Hematopoietic multipotent progenitor cell (in vitro differentiated cells): ENCODE measurements at regions not wholly inside any gene's neighbourhood (a gene's known extent, or its start where the extent isn't known, plus 50 kb on each side); places are given as distances from the start of the nearest gene placed in this dataset.

ENCODE experiments used
- DNase-seq, 3 donors: peaks; one replicate each; pipeline ENCODE4 v3.0.0-alpha.2; 2011 to 2015; ENCODE audit warnings: low read depth in 2 of 3, low spot score in 2 of 3

DNA sequence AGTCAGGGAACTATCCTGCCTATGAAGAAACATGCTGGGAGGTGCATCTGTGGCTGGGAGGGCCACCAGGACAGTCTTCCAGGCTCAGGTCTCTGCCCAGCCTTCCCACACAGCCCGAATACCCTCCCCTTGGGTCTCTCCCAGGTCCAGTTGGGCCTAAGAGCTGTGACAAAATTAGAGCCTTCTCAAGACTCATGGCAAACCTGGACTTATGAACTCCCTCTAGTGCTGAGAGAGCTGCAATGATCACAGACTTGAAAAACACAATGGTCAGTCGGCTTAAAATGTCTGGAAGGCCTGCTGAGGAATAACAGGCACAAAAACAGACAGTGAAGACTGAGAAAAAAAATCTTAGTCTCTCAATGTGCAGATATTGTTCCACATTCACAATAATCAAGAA lies 325.1 kb downstream of the BRINP2 start:
- DNase-seq = no peak

DNA sequence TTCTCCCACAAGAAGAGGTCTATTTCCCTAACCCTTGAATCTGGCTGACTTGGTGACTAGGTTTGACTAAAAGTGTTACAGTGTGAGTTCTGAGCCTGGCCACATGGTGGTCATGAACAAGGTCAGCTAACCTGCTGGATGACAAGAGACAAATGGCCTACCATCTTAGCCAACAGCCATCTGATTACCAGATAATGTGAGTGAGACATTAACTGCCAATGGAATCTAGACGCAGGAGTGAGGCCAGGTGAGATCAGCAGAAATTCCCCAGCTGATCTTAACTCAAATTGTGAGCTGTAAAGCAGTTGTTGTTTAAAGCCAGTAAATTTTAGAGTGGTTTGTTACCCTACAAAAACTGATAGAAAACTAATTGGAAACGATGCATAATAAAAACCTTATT lies 320.0 kb downstream of the BRINP2 start:
- DNase-seq = no peak

DNA sequence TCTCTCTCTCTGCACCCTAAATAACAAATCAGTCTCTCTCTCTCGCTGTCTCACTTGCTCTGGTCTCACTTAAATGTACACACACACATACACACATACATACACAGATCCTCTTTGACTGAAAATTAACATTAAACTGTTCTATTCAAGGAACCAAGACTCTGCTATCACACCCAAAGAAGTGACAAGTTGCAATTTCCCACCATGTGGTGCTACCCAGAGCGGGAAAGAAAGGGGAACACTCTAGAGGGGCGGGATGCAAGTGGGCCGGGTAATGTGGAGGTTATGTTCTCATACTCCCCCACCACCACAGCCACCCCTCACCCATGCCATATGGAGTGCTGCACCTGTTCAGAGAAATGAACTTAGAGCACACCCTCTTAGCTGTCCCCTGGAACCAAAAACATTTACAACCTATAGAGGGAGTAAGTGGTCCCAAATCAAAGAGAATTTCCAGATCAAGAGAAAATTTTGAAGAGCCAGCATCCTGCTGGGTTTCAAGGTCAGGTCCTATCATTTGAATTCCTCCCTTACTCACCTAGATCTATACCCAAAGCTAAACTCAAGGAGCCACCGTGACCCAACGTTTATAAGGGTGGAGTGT lies 319.4 kb downstream of the BRINP2 start:
- no peak for DNase-seq

DNA sequence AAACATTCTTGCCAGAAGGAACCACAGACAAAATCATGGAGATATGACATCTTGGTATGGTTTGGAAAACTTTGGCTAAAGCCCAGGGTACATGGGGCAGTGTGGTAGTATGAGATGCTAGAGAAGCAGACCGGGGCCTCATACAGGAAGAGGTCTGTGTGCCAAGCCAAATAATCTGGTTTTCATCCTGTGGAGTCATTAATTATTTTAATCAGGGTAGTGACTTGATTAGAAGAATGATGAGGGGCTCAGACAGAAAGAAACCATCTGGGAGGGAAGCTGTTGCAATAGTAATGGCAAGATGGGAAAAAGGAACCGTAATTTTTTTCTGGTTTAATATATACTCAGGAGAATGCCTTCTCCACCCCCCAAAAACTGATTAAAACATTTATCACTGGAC lies 318.0 kb downstream of the BRINP2 start:
- no peak for DNase-seq

DNA sequence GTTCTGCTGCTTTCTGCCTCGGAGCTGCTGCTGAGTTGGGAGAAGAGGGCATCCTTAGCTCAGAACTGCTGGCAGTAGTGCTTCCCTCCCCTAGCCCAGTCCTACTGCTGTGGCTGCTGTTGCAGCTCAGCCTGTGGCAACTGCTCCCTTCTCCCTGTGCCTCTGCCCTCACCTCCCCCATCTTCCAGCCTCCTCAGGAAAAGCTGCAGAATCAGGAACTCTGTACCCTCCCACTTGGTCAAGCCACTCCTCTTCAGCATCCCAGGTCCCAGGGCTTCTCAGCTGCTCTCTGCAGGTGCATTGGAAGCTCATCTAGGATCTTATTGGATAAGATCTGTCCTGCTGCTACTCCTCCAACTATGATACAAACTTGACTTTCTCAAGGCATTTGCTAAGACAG lies 316.7 kb downstream of the BRINP2 start:
- no peak for DNase-seq

DNA sequence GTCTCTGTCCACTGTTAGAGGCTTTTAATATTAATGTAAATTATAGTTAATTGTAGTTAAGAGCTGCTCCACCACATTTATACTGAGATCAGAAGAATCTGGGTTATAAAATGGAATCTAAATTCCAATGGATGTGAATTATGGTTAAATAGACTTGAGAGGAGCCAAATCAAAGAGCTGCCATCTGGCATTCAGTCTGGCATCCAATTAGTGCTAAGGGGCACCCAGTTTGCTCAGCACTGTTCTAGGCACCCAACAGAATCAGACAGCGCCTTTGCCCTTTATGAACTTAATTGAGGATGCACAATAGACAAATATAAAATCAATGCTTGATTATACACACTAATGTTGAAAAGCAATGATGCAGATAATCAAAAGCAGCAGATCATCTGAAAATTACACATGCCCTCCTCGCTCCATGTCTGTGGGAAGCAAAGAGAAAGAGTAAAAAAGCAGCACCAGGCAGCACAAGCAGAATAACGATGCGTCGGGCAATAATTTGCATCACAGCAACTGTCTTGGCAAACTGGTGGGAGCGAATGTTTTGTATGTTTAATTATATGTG lies 310.1 kb downstream of the BRINP2 start:
- no peak for DNase-seq

DNA sequence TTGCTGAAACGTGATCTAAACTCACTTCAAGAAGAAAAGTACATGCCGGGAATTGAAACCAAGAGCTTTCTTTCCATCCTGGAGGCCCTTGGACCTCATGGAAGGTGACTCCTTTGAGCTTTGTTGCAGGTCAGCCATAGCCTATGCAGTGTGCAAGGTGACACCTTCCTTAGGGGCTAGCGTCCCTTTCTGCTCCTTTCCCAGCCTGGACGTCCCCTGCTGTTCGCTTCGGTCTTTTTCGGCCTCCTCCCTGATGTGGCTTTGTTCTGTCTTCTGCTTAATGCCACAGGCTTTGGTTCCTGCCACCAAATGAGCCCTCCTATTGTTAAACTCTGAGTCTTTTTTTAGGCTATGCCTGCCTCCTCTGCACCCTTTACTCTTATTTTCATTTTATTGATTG lies 308.8 kb downstream of the BRINP2 start:
- DNase-seq = no peak

DNA sequence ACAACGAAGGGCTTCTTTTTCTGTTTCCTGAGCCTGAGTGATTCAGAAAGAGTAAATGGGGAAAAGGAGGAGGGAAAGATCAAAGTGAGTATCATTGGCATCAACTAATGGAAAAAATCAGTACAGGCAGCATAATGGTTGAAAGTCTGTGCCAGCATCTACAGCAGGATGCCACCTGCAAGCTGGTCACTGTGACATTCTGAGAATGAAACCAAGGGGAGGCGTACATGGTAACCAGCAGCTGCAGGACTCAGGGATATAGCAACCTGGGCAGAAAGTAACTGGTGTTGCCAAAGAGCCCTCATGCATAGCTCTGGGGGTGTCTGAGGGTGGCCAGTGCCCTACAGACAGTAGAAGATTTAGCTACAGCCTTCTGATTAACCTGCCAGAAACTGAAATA lies 305.9 kb downstream of the BRINP2 start:
- DNase-seq = no peak

DNA sequence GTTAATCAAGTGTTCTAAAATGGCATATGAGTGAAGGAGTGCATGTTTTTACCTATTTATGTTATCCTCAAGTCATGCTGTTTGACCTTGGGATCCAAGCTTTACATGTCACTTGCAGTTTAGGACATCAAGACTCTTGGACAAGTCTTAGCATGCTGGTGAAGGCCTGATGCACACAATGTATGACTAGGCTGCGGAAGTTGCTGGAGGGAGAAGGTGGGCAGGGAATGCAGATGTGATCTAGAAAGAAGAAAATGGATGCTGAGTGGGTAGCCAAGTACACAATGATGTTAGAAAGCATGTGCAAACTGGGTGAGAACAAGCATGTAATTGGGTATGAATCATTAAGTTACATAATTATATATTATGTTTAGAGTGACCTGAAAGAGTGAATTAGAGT lies 301.8 kb downstream of the BRINP2 start:
- no peak for DNase-seq

DNA sequence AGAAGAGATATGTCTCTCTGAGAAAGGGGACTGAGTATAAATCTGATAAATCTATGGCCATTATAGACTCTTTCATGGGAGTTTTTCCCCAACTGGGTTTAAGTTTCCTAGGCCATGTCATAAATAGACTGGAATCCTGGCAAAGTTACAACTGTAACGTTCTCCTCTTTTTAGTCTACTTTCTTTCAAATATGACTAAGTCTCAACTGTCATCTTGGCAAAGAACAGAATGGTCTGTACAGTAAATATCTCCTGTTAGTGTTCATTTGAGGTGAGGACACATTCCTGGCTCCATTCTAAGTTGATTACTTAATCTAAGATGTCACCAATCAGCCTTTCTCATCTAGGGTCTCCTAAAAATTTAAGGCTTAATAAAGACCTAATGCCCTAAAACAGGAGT lies 300.5 kb downstream of the BRINP2 start:
- DNase-seq = no peak

DNA sequence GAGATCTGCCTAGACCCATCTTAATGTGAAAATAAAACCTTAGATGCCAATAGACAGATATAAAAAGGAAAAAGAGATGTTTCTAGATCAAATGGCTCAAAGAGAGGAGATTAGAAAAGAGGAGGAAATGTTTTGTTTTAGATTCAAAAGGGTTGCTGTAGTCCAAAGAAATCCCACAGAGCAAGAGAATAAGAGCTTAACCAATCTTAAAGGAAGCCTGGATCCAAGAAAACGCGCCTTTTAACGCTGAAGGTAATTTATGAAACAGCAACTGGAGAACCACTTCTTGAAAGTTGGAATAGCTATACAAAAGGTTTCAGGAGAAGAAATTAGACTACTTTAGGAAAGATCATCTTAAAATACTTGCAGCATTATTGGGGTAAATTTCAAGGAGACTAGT lies 298.8 kb downstream of the BRINP2 start:
- no peak for DNase-seq

DNA sequence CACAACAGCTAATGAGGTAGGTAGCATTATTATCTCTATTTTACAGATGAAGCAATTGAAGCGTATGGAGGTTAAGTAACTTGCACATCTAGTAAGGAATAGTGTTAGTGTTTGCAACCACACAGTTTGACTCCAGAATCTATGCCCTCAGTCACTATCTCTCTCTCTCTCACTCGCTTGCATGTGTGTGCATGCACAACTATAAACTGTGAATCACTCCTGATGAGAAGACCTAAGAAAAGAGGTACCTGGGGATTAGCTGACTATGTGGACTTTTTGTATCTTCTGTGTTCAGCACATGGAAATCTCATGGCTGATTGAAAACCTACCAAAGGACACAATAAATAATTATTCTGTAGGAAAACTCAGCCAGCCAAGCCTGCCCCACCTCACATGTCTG lies 295.5 kb downstream of the BRINP2 start:
- no peak for DNase-seq

DNA sequence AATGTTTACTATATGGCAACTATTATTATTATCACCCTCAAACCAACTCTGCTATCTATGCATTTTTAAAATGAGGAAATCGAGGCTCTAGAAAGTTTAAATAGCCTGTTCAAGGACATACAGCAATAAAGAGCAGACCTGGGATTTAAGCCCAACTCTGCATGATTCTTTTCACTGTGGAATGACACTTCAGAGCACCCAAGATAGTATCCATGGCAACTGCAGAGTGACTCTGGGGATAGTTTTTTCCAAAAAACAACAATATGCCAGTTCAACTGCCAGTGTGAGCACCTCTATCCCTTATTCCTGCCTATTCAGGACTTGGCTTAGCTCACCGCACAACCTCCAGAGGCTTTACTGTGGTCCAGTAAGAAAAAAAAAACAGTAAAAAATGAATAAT lies 293.9 kb downstream of the BRINP2 start:
- DNase-seq = no peak

DNA sequence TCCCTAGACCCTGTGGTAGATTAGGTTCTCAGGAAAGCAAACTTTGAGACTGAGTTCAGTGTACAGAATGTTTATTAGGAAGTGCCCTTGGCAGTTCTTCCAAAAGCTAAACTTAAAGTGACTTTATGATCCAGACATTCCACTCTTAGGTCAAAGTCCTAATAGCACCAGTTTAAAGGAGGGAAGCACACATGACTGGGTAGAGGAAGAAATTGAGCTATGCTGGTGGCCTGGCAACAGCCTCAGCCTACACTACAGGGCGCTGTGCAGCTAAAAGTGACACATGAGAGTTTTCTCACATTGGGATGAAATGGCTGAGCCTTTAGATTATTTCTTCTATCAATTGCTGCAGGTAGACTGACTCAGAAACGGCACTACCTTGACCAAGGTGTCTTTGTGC lies 280.4 kb downstream of the BRINP2 start:
- DNase-seq = no peak

DNA sequence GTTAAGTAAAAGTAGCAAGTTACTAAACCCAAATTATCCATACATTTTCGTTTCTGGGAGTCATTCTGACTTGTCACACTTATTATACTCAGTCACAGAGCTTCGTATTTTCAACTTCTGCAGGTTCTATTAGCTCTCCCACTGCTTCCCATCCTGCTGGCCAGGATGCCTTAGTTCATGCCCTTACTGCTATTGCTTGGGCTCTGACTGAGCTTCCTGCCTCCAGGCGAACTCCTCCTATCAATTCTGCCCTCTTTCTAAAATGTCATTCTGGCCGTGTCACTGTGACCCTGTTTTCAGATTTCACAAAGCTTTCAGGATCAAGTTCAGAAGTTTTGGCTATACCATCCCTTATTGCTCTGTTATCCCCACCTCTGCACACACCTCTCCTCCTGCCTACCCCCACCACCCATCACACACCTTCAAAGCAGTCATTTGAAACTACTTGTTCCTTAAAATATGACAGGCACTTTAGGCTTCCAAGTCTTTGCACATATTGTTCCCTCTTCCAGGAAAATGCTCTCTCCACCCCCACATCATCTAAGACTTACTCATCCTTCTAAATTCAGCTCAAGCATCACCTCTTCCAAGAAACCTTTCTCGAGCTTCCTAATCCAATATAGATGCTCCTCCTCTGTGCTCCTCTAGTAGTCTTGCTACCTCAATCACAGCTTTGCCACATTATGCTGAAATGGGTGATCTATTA lies 278.0 kb downstream of the BRINP2 start:
- no peak for DNase-seq

DNA sequence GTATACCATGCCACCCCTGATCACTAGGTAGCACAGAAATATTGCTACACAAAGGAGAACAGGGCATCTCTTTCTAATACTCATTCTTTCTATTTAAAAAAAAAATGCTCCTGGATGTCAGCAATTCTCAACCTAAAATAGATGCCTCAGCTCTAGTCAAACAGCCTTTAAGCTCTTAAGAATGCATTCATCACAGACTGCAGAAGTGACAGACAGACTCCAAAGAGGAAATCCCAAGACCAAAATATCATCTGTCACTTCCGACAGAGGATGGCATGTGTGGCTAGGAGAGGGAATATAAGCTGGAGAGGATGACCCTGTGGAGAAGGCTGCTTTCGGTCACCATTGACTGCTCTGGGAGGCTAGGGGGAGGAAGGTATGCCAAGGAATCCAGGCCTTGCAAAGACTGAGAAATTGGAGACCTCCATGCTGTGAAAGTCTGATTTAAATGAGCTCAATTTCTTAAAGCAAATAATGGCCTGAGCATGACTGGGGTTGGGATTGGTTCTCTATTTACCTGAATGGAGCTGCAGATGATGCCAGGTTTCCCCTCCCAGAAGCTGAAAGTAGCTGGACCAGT lies 277.4 kb downstream of the BRINP2 start:
- DNase-seq = no peak

DNA sequence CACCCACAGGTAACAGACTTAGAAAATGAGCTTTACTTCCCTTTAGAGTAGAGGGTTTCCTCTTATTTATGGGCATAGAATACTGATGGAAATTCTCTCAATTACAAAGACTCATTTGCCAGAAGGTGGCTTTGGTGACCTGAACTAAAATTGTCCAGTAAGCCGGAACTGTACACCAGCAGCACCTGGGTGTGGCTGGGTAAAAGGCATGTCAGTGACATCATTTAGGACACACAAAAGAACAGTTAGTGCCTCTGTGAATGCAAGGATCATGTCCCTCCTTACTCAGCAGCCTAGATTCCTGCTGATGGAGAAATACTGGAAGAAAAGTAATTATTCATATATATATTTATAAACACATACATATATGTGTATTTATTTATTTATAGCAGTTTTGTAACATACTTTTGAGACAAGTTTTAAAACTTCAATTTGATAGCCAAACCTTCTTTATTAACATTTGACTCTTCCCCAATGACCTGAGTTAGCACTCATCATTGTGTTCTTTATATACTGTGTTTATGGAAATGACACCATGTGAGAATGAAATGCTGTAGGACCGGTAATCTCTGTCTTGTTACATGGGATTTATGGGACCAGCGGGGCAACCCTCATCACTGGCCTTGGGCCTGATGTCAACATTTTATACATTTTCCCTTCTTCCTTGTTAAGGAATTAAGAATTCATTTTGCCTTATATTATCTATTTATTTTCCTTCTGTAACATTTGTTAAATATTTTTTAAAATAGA lies 274.4 kb downstream of the BRINP2 start:
- DNase-seq = no peak

DNA sequence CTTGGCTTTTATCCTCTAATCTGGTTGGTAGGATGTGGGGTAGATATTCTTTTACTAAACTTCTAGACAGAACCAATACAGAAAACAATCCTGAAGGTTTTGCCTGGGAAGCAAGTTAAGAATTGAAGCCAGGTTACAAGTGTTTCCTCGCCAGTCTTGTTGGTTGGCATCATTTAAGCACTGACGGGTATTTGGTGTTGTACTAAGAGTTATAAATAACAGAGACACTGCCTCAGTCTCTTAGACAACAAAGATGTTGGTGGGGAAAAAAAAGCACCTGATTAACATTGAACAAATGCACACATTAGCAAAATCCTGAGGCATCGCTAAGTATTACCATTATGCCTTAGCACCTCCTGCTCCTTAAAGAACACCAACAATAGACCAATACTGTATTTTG lies 272.2 kb downstream of the BRINP2 start:
- DNase-seq = no peak

DNA sequence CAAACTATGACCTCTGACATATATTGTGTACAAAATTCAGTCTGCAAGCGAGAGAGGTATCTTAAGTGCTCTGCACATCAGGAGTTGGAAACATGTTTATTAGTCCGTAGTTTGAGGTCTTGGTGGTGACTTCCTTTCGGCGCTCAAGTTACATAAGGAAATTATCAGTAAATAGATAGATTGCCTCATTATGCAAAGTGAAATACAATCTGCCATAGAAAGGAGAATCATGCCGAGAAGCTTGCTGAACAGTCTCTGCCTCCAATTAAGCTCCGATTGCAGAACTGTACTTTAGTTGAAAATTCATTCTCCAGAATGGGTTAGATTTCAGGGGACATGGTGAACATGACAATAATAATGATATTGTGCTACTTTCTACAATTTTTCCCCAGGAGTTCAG lies 271.8 kb downstream of the BRINP2 start:
- DNase-seq = no peak

DNA sequence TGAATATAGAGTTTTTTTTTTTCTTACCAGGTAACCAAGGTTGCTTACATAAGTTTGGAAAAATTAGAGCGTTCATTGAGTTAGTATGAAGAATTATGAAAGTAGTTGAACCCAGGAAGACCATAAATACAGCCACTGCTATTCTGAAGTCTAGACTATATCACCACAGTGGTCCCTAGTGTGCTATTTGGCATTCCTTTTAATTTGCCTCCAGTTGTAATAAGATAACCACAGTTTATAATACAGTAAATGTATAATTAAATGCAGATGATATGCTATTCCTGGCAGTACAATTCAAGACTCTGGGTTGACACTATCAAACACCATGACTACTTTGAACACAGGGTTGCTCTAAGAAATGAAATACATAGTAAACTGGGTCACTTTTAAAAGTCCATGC lies 270.5 kb downstream of the BRINP2 start:
- no peak for DNase-seq

DNA sequence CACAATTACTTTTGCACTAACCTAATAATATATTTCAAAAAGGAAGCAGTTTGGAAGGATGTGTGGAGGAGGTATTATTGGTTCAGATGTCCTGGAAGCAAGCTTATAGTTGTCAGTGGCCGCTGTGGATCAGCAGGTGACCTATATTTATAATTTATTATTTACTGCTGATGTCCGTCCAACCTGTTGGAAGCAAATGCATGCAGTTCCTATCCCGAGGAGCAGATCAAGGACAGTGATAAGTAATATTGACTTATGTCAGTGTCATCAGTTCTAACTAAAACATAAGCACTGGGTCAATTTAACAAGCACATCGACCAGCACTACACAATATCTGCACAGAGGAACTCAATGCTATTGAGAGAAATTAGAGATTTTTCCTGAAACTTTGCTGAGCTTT lies 270.1 kb downstream of the BRINP2 start:
- DNase-seq = no peak

DNA sequence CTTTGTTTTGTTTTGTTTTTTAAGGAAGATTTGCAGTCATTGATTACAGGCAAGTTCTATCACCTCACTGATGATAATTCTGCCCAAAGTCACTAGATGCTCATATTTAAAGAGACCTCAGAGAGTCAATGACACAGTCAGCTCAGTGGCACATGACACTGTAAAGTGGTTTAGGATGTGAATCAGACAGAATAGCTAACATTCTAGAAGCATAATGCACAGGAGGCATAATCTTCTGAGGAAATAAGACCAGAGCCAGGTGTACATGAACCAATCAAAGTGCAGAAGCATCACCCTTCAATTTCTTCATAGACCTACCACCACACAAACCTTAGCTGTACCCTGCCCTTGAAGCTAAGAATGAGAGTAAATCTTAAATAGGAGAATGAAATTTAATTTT lies 268.5 kb downstream of the BRINP2 start:
- no peak for DNase-seq
